ENCODE measurements at regions not wholly inside any gene's neighbourhood (a gene's known extent, or its start where the extent isn't known, plus 50 kb on each side); places are given as distances from the start of the nearest gene placed in this dataset.
"Not testable (repeated sequence)": the region's sequence is repeated elsewhere in the genome, so short reads cannot be mapped to it uniquely, and the experiment has no call there.

DNA sequence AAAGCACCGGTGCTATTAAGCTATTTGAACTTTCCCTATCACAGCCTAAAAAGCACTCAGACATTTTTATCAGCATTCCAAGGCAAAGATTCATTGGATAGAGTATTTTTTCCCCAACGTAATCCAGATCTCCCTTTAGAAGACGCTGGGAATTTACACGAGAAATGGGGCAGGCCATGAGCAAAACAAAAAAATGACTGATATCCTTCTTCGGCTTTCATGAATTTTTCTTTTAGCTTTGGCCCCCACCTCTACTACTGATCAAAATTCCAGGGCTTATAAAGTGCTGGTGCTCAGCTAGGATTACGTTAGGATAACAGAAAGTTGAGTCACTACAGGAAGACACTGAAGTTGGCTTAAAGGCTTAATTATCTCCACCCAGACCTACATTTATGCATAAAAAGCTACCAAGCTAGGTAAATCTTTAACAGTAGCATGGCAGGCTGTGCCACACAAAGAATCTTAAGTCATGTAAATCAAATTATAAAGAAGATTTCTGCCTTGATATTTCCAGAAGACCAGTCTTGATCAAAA is 418.5 kb upstream of the BTBD3 start:
- H3K27me3 ChIP-seq: no peaks in the 10 kb centered on the region
- no peaks in the 10 kb centered on the region for H3K9me3 ChIP-seq
- DNase-seq (ENCODE audit: low spot score): no peak
- H3K4me3 ChIP-seq: no peak overlapping the region
- H3K36me3 ChIP-seq: no peaks in the 10 kb centered on the region
- TF ChIP-seq, protein P1, sequence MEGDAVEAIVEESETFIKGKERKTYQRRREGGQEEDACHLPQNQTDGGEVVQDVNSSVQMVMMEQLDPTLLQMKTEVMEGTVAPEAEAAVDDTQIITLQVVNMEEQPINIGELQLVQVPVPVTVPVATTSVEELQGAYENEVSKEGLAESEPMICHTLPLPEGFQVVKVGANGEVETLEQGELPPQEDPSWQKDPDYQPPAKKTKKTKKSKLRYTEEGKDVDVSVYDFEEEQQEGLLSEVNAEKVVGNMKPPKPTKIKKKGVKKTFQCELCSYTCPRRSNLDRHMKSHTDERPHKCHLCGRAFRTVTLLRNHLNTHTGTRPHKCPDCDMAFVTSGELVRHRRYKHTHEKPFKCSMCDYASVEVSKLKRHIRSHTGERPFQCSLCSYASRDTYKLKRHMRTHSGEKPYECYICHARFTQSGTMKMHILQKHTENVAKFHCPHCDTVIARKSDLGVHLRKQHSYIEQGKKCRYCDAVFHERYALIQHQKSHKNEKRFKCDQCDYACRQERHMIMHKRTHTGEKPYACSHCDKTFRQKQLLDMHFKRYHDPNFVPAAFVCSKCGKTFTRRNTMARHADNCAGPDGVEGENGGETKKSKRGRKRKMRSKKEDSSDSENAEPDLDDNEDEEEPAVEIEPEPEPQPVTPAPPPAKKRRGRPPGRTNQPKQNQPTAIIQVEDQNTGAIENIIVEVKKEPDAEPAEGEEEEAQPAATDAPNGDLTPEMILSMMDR (IDR thresholded peaks at IDR 0.05): no peak
- no peak overlapping the region for H3K27ac ChIP-seq
- H3K4me1 ChIP-seq: no peaks in the 10 kb centered on the region

GRCh38 chr20:11502061-11502460 is 415.6 kb upstream of the BTBD3 start:
- no peaks in the 10 kb centered on the region for H3K9me3 ChIP-seq
- H3K4me3 ChIP-seq: no peak overlapping the region
- H3K4me1 ChIP-seq: no peaks in the 10 kb centered on the region
- TF ChIP-seq, protein P1 (IDR thresholded peaks at IDR 0.05): no peak
- no peaks in the 10 kb centered on the region for H3K27me3 ChIP-seq
- no peaks in the 10 kb centered on the region for H3K36me3 ChIP-seq
- DNase-seq (ENCODE audit: low spot score): no peak
- H3K27ac ChIP-seq: no peak overlapping the region

DNA sequence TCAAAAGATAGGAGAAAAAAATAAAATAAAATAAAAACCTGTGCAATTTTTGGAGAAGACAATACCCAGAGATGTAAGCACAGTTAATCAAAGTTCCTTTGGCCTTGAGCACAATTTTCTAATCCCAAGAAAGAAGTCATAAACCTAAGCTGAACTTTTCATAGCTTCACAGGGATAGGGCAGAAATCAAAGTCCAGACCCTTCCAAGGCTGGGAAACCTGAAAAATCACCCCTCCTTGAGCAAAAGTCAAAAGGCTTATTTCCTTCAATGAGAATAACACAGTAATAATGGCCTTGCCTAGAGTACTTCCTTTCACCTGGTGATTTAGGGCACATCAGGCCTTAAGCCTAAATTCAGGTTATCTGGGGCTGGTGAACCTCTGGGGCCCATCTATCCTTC is 415.0 kb upstream of the BTBD3 start:
- Histone ChIP-seq H3K27me3 (no peaks in the 10 kb centered on the region), H3K9me3 (no peaks in the 10 kb centered on the region), H3K36me3 (no peaks in the 10 kb centered on the region), H3K4me3 (no peak overlapping the region), H3K27ac (no peak overlapping the region), H3K4me1 (no peaks in the 10 kb centered on the region)
- TF ChIP-seq, protein P1 (IDR thresholded peaks at IDR 0.05): no peak
- no peak for DNase-seq (ENCODE audit: low spot score)

DNA sequence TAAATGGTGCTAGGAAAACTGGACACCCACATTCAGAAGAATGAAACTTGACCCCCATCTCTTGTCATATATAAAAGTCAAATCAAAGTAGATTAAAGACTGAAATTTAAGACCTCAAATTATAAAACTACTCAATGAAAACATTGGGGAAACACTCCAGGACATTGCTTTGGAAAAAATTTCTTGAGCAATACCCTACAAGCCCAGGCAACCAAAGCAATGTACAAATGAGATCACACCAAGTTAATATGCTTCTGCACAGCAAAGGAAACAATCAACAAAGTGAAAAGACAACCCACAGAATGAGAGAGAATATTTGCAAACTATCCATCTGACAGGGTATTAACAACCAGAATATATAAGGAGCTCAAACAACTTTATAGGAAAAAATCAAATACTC is 407.9 kb upstream of the BTBD3 start:
- H3K4me1 ChIP-seq: peaks cover 0 to 5% of the 10 kb centered on the region in 2 donors
- H3K27me3 ChIP-seq: no peaks in the 10 kb centered on the region
- no peak overlapping the region for H3K27ac ChIP-seq
- H3K9me3 ChIP-seq: no peaks in the 10 kb centered on the region
- no peak for DNase-seq (ENCODE audit: low spot score)
- TF ChIP-seq, protein P1 (IDR thresholded peaks at IDR 0.05): no peak
- H3K4me3 ChIP-seq: no peak overlapping the region
- no peaks in the 10 kb centered on the region for H3K36me3 ChIP-seq

DNA sequence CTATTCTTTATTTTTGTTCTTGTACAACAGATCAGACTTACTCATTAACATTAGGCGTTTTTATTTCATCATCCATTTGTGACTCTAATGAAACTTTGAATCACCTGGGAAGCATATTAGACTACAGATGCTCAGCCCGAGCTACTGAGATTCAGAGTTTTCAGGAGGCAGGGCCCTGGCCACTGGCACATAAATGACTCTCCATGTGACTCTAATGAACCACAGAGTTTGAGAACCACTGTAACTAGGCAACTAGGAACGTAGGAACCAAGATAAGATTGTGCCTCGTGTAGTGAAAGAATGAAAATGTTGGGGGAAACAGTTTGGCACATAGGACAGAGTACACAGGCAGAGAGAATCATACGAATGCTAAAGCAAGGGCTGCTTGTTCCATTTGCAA is 405.9 kb upstream of the BTBD3 start:
- H3K4me3 ChIP-seq: no peak overlapping the region
- H3K9me3 ChIP-seq: no peaks in the 10 kb centered on the region
- peaks cover 0 to 5% of the 10 kb centered on the region in 2 donors for H3K4me1 ChIP-seq
- H3K36me3 ChIP-seq: no peaks in the 10 kb centered on the region
- no peak overlapping the region for H3K27ac ChIP-seq
- no peaks in the 10 kb centered on the region for H3K27me3 ChIP-seq
- no peak for DNase-seq (ENCODE audit: low spot score)
- TF ChIP-seq, protein P1 (IDR thresholded peaks at IDR 0.05): no peak

DNA sequence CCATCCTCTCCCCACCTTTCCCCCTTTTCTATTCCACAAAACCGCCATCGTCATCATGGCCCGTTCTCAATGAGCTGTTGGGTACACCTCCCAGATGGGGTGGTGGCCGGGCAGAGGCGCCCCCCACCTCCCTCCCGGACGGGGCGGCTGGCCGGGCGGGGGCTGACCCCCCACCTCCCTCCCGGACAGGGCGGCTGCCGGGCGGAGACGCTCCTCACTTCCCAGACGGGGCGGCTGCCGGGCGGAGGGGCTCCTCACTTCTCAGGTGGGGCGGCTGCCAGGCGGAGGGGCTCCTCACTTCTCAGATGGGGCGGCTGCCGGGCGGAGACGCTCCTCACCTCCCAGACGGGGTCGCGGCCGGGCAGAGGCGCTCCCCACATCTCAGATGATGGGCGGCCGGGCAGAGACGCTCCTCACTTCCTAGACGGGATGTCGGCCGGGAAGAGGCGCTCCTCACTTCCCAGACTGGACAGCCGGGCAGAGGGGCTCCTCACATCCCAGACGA is 404.4 kb upstream of the BTBD3 start:
- not testable (repeated sequence) for H3K4me3 ChIP-seq; DNase-seq (ENCODE audit: low spot score); H3K27me3 ChIP-seq; H3K36me3 ChIP-seq; H3K27ac ChIP-seq; H3K9me3 ChIP-seq; H3K4me1 ChIP-seq

Data from right atrium auricular region (tissue), 2 donors.